ENCODE measurements at regions not wholly inside any gene's neighbourhood (a gene's known extent, or its start where the extent isn't known, plus 50 kb on each side); places are given as distances from the start of the nearest gene placed in this dataset.

GRCh38 chr3:187969581-187969950, 184.4 kb upstream of the LPP start (continued):
- TF ChIP-seq POLR2AphosphoS5 (IDR thresholded peaks at IDR 0.05; ENCODE audit: low read depth, low read length) (no peak), REST (IDR thresholded peaks at IDR 0.05; ENCODE audit: low read depth) (no peak), YY1 (IDR thresholded peaks at IDR 0.05; ENCODE audit: extremely low read depth, insufficient replicate concordance, low read depth, low read length) (no peak)

GRCh38 chr3:187970106-187970505, 183.9 kb upstream of the LPP start:
- Histone ChIP-seq H3K4me1 (ENCODE audit: control insufficient read depth in 1 of 2, insufficient read depth in 2 of 2, low read length in 2 of 2) (peaks cover 0 to 13% of the 10 kb centered on the region in 2 experiments; a peak in 2 of 4 replicates), H3K27me3 (ENCODE audit: insufficient read depth, low read length) (no peaks in the 10 kb centered on the region), H3K9me2 (ENCODE audit: insufficient read depth) (no peaks in the 10 kb centered on the region), H3K4me3 (replicated peaks in 1 of 2; ENCODE audit: low read depth in 1 of 2, low read length in 2 of 2) (no peak overlapping the region), H3K4me2 (ENCODE audit: low read length) (no peak overlapping the region), H3K27ac (ENCODE audit: low read depth, low read length) (no peak overlapping the region), H2AFZ (ENCODE audit: low read depth, low read length, poor library complexity, severe bottlenecking) (no peak overlapping the region), H4K20me1 (ENCODE audit: insufficient read depth) (no peaks in the 10 kb centered on the region), H3K9ac (ENCODE audit: low read length) (no peak overlapping the region), H3K79me2 (ENCODE audit: insufficient read depth, low read length) (no peaks in the 10 kb centered on the region), H3K36me3 (ENCODE audit: control insufficient read depth in 1 of 2, insufficient read depth in 2 of 2, low read length in 2 of 2) (no peaks in the 10 kb centered on the region), H3K9me3 (ENCODE audit: control insufficient read depth in 1 of 2, insufficient read depth in 1 of 2, low read depth in 1 of 2, low read length in 2 of 2) (no peaks in the 10 kb centered on the region)
- intact Hi-C loops (cut with micrococcal nuclease) = no loop called here
- no peak for DNase-seq (ENCODE audit: low read depth, low spot score)
- CTCF ChIA-PET = no interaction called here
- TF ChIP-seq POLR2A (IDR thresholded peaks at IDR 0.05; ENCODE audit: borderline replicate concordance, extremely low read depth, insufficient read depth, insufficient read length) (no peak), TCF7L2 (IDR thresholded peaks at IDR 0.05; ENCODE audit: borderline replicate concordance, extremely low read depth, insufficient read depth, insufficient read length) (no peak)
- RAD21 ChIA-PET (ENCODE audit: low non-redundant PET in 1 of 2, low total read pairs in 2 of 2, uncharacterized antibody in 2 of 2, unreplicated experiment in 2 of 2) = no interaction called here
- no peak for ATAC-seq
- POLR2A ChIA-PET = no interaction called here
- no TSS peak for BruUV-seq (replicated peaks)

Data from HCT116 (cell line).